Upper lobe of right lung (tissue), 1 donor: ENCODE measurements at regions not wholly inside any gene's neighbourhood (a gene's known extent, or its start where the extent isn't known, plus 50 kb on each side); places are given as distances from the start of the nearest gene placed in this dataset.

Experiments
- ATAC-seq: fragments of 200-7000 bp; cut with Tn5 transposase; one replicate; pipeline ENCODE4 v1.9.1; 2020; ENCODE audit warnings: mild to moderate bottlenecking, moderate library complexity
- DNase-seq: peaks from one replicate; pipeline ENCODE4 v3.0.0-alpha.2; 2020
- H3K27ac ChIP-seq: fragments of 200-600 bp; one replicate; pipeline ENCODE4 v1.8.0; 2022
- H3K27me3 ChIP-seq: fragments of 200-600 bp; one replicate; pipeline ENCODE4 v1.8.0; 2022; ENCODE audit warnings: mild to moderate bottlenecking
- H3K36me3 ChIP-seq: fragments of 200-600 bp; one replicate; pipeline ENCODE4 v1.8.0; 2022
- H3K4me1 ChIP-seq: fragments of 200-600 bp; one replicate; pipeline ENCODE4 v1.8.0; 2022
- H3K4me3 ChIP-seq: fragments of 200-600 bp; one replicate; pipeline ENCODE4 v1.8.0; 2022; ENCODE audit warnings: mild to moderate bottlenecking
- H3K9me3 ChIP-seq: fragments of 200-600 bp; one replicate; pipeline ENCODE4 v1.8.0; 2022
- intact Hi-C: fragments of 100-400 bp; cut with DNase I; formaldehyde crosslinking; loops from one replicate; pipeline ENCODE4 v1.11.0; 2022
- TF ChIP-seq, protein P1 (sequence below): fragments of 200-600 bp; IDR thresholded peaks from one replicate; pipeline ENCODE4 v1.8.0; 2022; ENCODE audit warnings: antibody characterized with exemption
- donor health status: DM: no; HTN: yes; CAD: no; lungs with severe emphysema.

DNA sequence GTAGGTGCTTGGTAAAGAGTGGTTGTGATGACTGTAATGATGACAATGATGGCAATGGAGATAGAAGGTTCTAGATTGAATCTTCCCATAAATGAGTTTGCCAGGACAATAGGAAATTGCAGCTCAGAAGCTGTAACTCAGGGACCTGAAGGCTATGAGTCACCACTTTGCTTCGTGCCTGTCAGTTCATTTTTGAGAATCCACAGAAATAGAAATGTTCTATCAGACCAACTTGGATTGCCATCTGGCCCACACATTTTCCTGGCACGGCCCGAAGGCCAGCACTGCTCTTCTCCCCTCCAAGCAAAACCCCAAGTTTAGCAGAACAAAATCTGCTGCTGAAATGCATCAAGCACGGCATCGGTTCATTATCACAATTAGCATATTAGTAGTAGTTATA, 1127.0 kb downstream of the BCL11B start:
- ATAC-seq (no peak), DNase-seq (no peak)
- Histone ChIP-seq H3K36me3 (no peaks in the 10 kb centered on the region), H3K4me1 (no peaks in the 10 kb centered on the region), H3K4me3 (no peak overlapping the region), H3K27me3 (peaks cover 3% of the 10 kb centered on the region), H3K9me3 (no peaks in the 10 kb centered on the region), H3K27ac (no peak overlapping the region)
- intact Hi-C loops, result no loop called here
- TF ChIP-seq, protein P1, sequence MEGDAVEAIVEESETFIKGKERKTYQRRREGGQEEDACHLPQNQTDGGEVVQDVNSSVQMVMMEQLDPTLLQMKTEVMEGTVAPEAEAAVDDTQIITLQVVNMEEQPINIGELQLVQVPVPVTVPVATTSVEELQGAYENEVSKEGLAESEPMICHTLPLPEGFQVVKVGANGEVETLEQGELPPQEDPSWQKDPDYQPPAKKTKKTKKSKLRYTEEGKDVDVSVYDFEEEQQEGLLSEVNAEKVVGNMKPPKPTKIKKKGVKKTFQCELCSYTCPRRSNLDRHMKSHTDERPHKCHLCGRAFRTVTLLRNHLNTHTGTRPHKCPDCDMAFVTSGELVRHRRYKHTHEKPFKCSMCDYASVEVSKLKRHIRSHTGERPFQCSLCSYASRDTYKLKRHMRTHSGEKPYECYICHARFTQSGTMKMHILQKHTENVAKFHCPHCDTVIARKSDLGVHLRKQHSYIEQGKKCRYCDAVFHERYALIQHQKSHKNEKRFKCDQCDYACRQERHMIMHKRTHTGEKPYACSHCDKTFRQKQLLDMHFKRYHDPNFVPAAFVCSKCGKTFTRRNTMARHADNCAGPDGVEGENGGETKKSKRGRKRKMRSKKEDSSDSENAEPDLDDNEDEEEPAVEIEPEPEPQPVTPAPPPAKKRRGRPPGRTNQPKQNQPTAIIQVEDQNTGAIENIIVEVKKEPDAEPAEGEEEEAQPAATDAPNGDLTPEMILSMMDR, result no peak

DNA sequence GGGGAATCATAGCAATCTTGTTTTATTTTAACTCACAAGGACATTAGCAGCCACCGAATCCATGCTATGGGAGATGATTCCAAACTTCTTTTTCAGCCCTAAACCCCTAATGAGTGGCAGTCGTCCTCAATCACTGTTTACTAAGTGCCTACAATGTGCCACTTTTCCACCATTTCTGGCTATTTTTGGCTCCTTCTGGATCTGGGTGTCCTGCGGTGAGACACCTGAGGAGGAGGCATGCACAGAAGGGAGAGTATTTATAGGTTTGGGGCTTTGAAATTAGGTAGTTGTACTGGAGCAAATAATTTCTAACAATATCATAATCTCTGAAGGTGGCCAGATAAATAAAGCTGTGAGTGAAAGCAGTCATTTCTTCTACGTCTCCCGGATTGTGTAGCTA, 1125.6 kb downstream of the BCL11B start:
- no peak for ATAC-seq
- Histone ChIP-seq H3K27ac (no peak overlapping the region), H3K4me1 (no peaks in the 10 kb centered on the region), H3K36me3 (no peaks in the 10 kb centered on the region), H3K27me3 (no peaks in the 10 kb centered on the region), H3K9me3 (no peaks in the 10 kb centered on the region), H3K4me3 (no peak overlapping the region)
- intact Hi-C loops, result no loop called here
- TF ChIP-seq, protein P1, result no peak
- no peak for DNase-seq

DNA sequence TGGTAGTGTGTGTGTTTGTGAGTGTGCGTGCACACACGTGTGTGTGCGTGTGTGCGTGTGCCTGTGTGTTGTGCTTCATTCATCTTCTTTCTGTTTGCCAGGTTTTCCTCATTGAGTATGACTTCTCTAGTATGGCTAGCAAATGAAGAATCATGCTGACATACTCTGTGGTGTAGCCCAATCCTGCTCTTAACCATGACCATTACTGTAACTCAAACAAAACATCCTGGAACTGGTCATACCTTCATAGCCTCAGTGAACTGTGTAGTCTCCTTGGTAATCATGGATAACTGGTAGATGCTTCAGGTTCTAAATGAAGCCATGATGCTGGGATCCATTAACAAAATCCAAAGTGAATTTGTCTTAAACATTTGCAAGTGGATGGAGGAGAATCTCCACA, 1117.7 kb downstream of the BCL11B start:
- ATAC-seq, result no peak
- intact Hi-C loops, result no loop called here
- Histone ChIP-seq H3K27me3 (no peaks in the 10 kb centered on the region), H3K36me3 (no peaks in the 10 kb centered on the region), H3K27ac (no peak overlapping the region), H3K4me1 (no peaks in the 10 kb centered on the region), H3K4me3 (no peak overlapping the region), H3K9me3 (no peaks in the 10 kb centered on the region)
- DNase-seq, result no peak
- TF ChIP-seq, protein P1, result no peak

DNA sequence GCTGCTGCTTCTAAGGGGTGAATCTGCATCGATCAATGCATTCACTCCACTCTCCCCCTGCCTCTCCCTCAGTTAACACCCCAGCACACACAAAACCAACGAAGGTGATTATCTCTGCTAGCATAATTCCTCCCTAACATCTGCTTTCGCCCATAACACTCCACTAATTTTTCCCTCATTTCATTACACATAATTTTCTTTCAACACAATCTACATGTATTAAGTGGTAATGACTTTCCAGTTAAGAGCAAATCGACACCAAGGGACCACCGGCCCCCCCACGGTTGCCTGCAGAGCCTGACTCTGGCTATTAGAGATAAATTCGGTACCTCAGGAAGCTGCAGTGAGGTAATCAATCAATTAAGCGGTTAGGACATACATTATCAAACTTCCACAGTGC, 1115.6 kb downstream of the BCL11B start:
- ATAC-seq (no peak), DNase-seq (no peak)
- H3K4me3 ChIP-seq, result no peak overlapping the region
- no peaks in the 10 kb centered on the region for H3K36me3 ChIP-seq
- TF ChIP-seq, protein P1, result no peak
- H3K27ac ChIP-seq, result no peak overlapping the region
- H3K9me3 ChIP-seq, result no peaks in the 10 kb centered on the region
- no peaks in the 10 kb centered on the region for H3K27me3 ChIP-seq
- no peaks in the 10 kb centered on the region for H3K4me1 ChIP-seq
- intact Hi-C loops, result no loop called here

DNA sequence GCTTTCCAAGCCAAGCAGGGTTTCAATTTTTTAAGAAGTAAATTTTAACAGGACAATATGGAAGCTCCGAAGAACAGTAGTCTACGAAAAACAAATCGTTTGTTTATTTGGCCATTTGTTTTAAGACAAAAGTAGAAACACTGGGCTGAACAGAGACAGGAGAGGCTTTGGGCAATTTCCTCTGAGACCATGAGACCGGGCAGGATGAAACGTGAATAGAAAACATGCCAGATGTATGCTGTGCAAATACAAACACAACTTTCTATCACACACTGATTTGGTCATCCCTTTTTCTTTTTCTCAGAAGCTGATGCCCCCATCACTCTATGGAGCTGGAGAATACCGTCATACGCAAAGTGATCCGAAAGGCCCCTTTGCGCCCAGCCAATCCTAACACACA, 1111.1 kb downstream of the BCL11B start:
- DNase-seq, result no peak
- TF ChIP-seq, protein P1, result no peak
- H3K9me3 ChIP-seq, result no peaks in the 10 kb centered on the region
- H3K4me3 ChIP-seq, result no peak overlapping the region
- no peaks in the 10 kb centered on the region for H3K4me1 ChIP-seq
- ATAC-seq, result no peak
- H3K36me3 ChIP-seq, result no peaks in the 10 kb centered on the region
- no peak overlapping the region for H3K27ac ChIP-seq
- H3K27me3 ChIP-seq, result no peaks in the 10 kb centered on the region
- intact Hi-C loops, result no loop called here

DNA sequence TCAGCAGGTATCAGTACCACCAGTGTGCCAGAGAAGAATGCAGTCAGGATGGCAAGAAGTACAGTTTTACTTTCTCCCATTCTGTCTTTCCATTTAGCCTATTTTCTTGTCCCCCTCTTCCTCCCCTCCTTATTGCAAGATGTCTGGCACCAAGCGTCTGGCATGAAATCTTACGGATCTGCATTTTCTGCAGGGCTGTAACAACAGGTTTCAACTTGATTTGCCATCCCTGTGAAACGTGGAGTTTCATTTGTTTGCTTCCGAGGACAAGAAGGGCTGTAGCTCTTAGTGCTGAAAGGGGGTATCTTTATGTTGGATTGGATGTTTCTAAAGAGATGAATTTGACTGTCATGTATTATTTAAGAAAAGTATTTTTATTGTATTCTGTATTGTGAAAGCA, 1110.6 kb downstream of the BCL11B start:
- Histone ChIP-seq H3K27ac (no peak overlapping the region), H3K9me3 (no peaks in the 10 kb centered on the region), H3K36me3 (no peaks in the 10 kb centered on the region), H3K4me1 (no peaks in the 10 kb centered on the region), H3K4me3 (no peak overlapping the region), H3K27me3 (no peaks in the 10 kb centered on the region)
- DNase-seq (no peak), ATAC-seq (no peak)
- TF ChIP-seq, protein P1, result no peak
- intact Hi-C loops, result no loop called here
